Calu3 (cell line): ENCODE measurements at regions not wholly inside any gene's neighbourhood (a gene's known extent, or its start where the extent isn't known, plus 50 kb on each side); places are given as distances from the start of the nearest gene placed in this dataset.

Experiments used
- BruUV-seq: library from RNA; stranded (reverse); fragments of 400-500 nt; replicated peaks from 2 replicates; lab custom pipeline; 2021; lab: Mats Ljungman, UMichigan
- CTCF ChIA-PET: fragments of 300-600 bp; sonication (Branson Sonifier 250); formaldehyde crosslinking; loops from one replicate; lab custom pipeline; 2022; ENCODE audit warnings: antibody characterized with exemption; lab: Charles Lee
- DNase-seq: peaks from one replicate; pipeline ENCODE4 v3.0.0; 2022
- H3K27ac Mint-ChIP-seq: one replicate; pipeline ENCODE4 v1.8.0; 2022; ENCODE audit warnings: mixed read lengths; ENCODE audit not compliant: unreplicated experiment
- H3K27me3 Mint-ChIP-seq: one replicate; pipeline ENCODE4 v1.8.0; 2022; ENCODE audit warnings: mixed read lengths; ENCODE audit not compliant: unreplicated experiment
- H3K36me3 Mint-ChIP-seq: one replicate; pipeline ENCODE4 v1.8.0; 2022; ENCODE audit warnings: mild to moderate bottlenecking, moderate library complexity, mixed read lengths; ENCODE audit not compliant: insufficient read depth, unreplicated experiment
- H3K4me1 Mint-ChIP-seq: one replicate; pipeline ENCODE4 v1.8.0; 2022; ENCODE audit warnings: mild to moderate bottlenecking, low read depth, mixed read lengths; ENCODE audit not compliant: unreplicated experiment
- H3K4me3 Mint-ChIP-seq: one replicate; pipeline ENCODE4 v1.8.0; 2022; ENCODE audit warnings: mild to moderate bottlenecking, low read depth, moderate library complexity, mixed read lengths; ENCODE audit not compliant: unreplicated experiment
- H3K9me3 Mint-ChIP-seq: one replicate; pipeline ENCODE4 v1.8.0; 2022; ENCODE audit warnings: low read depth, mixed read lengths; ENCODE audit not compliant: unreplicated experiment
- CTCF ChIP-seq: fragments of 200-600 bp; IDR thresholded peaks from one replicate; pipeline ENCODE4 v1.8.0; 2022; ENCODE audit warnings: antibody characterized with exemption; ENCODE audit not compliant: unreplicated experiment
- intact Hi-C: fragments of 100-400 bp; cut with micrococcal nuclease; formaldehyde crosslinking; loops from one replicate; pipeline ENCODE4 v1.10.0; 2022; ENCODE audit not compliant: unreplicated experiment

- BruUV-seq = no TSS peak
- intact Hi-C loops = no loop called here
- DNase-seq = no peak
- CTCF ChIA-PET = no interaction called here
- peaks cover 4% of the 10 kb centered on the region for H3K9me3 Mint-ChIP-seq
- no peak overlapping the region for H3K4me3 Mint-ChIP-seq
- no peak for TF ChIP-seq CTCF
- no peaks in the 10 kb centered on the region for H3K27me3 Mint-ChIP-seq
- no peak overlapping the region for H3K27ac Mint-ChIP-seq
- peaks cover 8% of the 10 kb centered on the region for H3K4me1 Mint-ChIP-seq
- H3K36me3 Mint-ChIP-seq = peaks cover 5% of the 10 kb centered on the region
Measured at GRCh38 chr5:51646482-51646881, 263.2 kb downstream of the ISL1 start.

GRCh38 chr5:51650824-51651223, 267.6 kb downstream of the ISL1 start:
- Mint-ChIP-seq H3K4me1 (peaks cover 37% of the 10 kb centered on the region), H3K27ac (no peak overlapping the region)

GRCh38 chr5:51651476-51651875, 268.2 kb downstream of the ISL1 start:
- peaks cover 4% of the 10 kb centered on the region for H3K9me3 Mint-ChIP-seq
- intact Hi-C loops = loop anchor here (10.0 kb wide), 1 partner anchor 267 kb away; the partner anchor contains the start of gene ISL1
- no peak for DNase-seq
- peaks cover 5% of the 10 kb centered on the region for H3K36me3 Mint-ChIP-seq
- BruUV-seq = no TSS peak
- TF ChIP-seq CTCF = no peak
- no peak overlapping the region for H3K4me3 Mint-ChIP-seq
- H3K27ac Mint-ChIP-seq = no peak overlapping the region
- peaks cover 37% of the 10 kb centered on the region for H3K4me1 Mint-ChIP-seq
- no peaks in the 10 kb centered on the region for H3K27me3 Mint-ChIP-seq
- CTCF ChIA-PET = no interaction called here

More at GRCh38 chr5:51650824-51651223, 267.6 kb downstream of the ISL1 start:
- H3K27me3 Mint-ChIP-seq = no peaks in the 10 kb centered on the region
- intact Hi-C loops = loop anchor here (10.0 kb wide), 1 partner anchor 266 kb away; the partner anchor contains the start of gene ISL1
- no TSS peak for BruUV-seq
- peaks cover 4% of the 10 kb centered on the region for H3K9me3 Mint-ChIP-seq
- CTCF ChIA-PET = no interaction called here
- no peak for DNase-seq
- no peak for TF ChIP-seq CTCF
- peaks cover 5% of the 10 kb centered on the region for H3K36me3 Mint-ChIP-seq
- H3K4me3 Mint-ChIP-seq = no peak overlapping the region

- no peak for TF ChIP-seq CTCF
- no TSS peak for BruUV-seq
- H3K36me3 Mint-ChIP-seq = peaks cover 5% of the 10 kb centered on the region
- peaks cover 37% of the 10 kb centered on the region for H3K4me1 Mint-ChIP-seq
- intact Hi-C loops = loop anchor here (10.0 kb wide), 1 partner anchor 267 kb away; the partner anchor contains the start of gene ISL1
- no peak overlapping the region for H3K27ac Mint-ChIP-seq
- no peak for DNase-seq
- H3K27me3 Mint-ChIP-seq = no peaks in the 10 kb centered on the region
- peaks cover 4% of the 10 kb centered on the region for H3K9me3 Mint-ChIP-seq
- H3K4me3 Mint-ChIP-seq = no peak overlapping the region
- CTCF ChIA-PET = no interaction called here
Measured at GRCh38 chr5:51651889-51652288, 268.6 kb downstream of the ISL1 start.
